DMS53 (cell line): ENCODE measurements at regions not wholly inside any gene's neighbourhood (a gene's known extent, or its start where the extent isn't known, plus 50 kb on each side); places are given as distances from the start of the nearest gene placed in this dataset.

Experiments
- DNase-seq: peaks from one replicate; lab custom pipeline; 2025; lab: John Stamatoyannopoulos, UW

GRCh38 chr2:235170016-235170415 is 218.2 kb downstream of the SH3BP4 start:
- DNase-seq, result no peak

DNA sequence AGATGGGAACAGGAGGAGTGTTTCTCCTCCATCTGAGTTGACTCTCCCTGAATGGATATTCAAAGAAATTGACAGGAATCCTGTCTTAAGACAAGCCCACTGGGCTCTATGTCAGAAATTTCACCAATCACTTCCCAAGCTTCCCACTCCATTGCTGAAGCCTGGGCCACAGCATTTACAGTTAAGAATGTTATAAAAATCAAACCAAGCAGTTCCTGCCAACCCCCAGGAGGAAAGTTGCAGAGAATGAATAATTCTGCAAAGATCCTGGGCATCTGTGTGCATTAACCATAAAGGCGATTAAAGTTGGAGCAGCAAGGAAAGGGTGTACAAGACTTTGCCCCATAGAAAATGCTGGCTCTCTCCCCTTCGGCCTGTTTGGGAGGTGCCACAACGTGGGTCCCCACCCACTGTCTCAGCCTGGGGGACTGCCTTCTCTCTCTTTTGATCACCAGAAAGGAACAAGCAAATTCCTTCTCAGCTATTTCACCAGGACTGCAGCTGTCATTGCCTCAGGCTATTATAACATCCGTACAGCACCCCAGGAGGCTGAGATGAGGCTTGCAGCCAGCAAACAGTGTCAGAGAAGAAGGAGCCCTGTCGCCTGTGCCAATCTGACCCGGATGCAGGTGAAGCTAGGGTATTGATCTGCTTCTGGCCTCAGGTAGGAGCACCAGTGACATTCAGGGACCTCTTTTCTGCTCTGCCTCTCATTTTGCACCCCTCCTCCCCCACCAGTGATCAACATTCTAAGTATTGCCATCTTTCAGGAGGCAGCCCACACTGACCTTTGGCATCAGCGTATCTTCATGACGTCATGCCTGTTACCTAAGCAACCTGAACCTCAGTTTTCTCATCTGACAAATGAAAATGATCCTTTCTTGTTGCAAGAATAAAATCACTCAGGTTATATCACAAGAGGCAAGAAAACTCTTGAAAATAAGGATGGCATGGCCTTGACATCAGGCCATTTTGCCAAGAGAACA is 219.0 kb downstream of the SH3BP4 start:
- peak; percentile 74 for DNase-seq

DNA sequence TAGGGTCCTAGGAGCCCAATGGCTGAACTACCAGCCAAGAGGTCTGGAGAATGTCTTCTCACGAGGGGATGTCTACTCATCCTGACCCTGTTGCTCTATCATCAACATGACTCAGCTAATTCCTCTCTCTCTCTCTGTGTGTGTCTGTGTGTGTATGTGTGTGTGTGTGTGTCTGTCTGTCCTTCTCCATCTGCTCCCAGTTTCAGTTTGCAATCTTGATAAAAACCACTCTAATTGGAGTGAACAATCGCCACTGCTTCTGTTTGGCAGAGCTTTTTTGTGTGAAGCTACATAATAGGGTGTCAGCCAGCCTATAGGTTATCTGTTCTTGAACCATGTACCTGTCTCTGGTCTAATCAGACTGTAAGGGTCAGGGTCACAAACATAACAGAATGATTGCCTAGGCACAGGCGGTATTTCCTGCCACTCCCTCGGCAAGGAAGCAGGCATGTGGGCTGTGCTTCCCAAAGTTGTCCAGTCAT is 219.8 kb downstream of the SH3BP4 start:
- DNase-seq, result peak; percentile 43

- DNase-seq, result no peak
These were observed 228.8 kb downstream of the SH3BP4 start for GRCh38 chr2:235180642-235181041.

DNA sequence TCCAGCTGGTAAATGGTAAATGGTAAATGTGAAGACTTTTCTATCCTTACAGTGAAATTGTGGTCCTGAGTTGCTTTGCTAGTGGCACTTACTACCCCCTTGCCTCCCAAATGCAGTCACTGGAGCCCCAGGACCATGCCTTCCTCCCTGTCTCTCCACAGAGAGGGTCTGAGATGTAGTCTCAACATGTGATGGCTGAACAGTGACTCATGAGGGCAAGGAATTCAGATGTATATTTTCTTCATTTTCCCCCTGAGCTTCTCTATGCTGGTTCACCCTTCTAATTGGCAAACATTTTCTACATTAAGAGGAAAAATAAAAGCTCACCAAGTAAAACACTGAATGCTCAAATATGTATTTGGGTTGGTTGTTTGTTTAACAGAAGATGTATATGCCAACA is 232.0 kb downstream of the SH3BP4 start:
- DNase-seq, result no peak

- no peak for DNase-seq
These were observed 236.0 kb downstream of the SH3BP4 start for GRCh38 chr2:235187806-235188205.

DNA sequence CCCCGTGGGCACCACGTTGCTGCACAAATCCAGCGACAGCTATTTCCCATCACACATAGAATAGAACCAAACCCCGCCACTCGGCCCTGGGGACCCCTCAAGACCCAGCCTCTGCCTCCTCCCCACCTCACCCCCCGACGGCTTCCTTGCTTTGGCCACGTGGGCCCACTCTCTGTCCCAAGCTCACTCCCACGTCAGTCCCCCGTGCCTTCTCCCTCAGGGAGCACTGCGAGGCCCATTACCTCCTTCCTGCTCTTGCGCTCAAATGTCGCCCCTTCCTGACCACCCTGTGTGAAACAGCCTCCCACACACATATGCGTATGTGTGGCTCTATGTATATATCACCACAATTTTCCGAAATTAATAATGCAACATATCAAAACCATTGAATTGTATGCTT is 239.7 kb downstream of the SH3BP4 start:
- DNase-seq, result no peak

GRCh38 chr2:235191978-235192377 is 240.2 kb downstream of the SH3BP4 start:
- DNase-seq, result no peak

DNA sequence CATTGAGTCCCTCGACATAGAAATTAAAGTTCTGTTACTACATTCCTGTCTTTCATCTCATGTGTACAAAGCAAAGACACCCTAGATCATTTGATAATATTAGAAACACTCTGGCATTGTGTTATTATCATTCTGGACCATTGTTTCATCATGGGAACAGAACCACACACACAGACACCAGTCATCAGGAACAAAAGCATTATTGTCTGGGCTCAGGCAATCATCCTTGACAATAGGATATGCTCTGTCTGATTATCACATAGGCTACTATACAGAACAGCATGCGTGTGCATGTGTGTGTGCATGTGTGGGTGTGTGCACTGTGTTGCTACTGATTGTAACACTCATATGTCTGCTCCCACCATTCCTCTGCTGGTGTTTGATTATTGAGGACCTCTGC is 242.5 kb downstream of the SH3BP4 start:
- DNase-seq, result no peak

- DNase-seq, result no peak
These were observed 243.0 kb downstream of the SH3BP4 start for GRCh38 chr2:235194836-235195235.

DNA sequence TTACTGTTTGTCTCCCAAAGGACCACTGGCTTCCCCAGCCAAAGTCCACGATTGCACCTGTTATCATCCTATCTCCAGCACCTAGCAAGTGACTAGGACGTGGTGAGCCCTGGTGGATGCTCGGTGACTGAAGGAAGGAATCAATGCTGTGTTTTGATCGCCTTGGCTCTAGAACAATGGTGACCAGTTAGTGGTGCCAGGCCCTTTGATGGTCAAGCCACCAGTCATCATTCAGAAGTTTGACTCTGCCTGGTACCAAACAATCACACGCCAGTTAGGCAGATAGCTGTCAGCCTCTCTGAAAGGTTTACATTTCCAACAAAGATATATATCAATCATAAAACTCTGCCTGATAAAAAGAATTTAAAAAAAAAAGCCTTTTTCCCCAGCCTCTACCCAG is 244.1 kb downstream of the SH3BP4 start:
- DNase-seq, result no peak

GRCh38 chr2:235199128-235199527 is 247.3 kb downstream of the SH3BP4 start:
- DNase-seq, result no peak

DNA sequence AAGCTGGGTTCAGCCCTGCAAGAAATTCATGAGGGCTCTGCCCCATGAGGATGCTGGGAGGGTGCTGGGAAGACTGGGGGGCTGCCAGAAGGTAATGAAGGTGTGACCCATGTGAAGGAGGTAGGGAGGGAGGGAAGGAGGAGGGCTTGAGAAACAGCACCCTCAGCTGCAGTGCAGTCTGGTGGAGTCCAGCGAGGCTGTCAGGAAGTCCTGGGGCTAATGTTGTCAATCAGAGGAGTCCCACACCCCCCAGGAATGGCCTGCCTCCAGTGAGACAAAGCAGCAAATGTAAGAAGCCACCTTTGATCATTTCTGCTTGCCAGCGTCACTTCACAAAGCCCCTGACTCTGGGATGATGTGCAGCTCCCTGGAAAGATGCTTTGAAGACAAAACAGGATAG is 248.4 kb downstream of the SH3BP4 start:
- DNase-seq, result no peak

- no peak for DNase-seq
These were observed 249.9 kb downstream of the SH3BP4 start for GRCh38 chr2:235201756-235202155.

DNA sequence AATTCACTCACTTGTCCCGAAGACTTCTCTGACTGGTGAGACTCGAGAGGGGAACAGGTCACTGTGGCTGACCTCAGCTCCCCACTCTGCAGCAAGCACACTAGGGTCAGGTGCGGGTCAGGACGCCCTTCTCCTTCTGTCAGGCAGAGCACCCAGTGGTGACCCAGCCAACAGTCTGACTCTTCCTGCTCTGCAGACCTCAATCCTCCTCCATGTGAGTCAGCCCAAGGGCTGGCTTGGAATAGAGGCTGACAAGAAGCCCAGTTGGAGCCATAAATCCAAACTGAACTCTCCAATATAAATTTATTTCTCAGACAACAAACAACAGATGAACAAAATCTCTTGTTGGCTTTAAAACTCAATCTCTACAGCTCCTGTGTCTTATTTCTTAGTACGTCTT is 253.1 kb downstream of the SH3BP4 start:
- no peak for DNase-seq

GRCh38 chr2:235206399-235206798 is 254.6 kb downstream of the SH3BP4 start:
- DNase-seq, result no peak

DNA sequence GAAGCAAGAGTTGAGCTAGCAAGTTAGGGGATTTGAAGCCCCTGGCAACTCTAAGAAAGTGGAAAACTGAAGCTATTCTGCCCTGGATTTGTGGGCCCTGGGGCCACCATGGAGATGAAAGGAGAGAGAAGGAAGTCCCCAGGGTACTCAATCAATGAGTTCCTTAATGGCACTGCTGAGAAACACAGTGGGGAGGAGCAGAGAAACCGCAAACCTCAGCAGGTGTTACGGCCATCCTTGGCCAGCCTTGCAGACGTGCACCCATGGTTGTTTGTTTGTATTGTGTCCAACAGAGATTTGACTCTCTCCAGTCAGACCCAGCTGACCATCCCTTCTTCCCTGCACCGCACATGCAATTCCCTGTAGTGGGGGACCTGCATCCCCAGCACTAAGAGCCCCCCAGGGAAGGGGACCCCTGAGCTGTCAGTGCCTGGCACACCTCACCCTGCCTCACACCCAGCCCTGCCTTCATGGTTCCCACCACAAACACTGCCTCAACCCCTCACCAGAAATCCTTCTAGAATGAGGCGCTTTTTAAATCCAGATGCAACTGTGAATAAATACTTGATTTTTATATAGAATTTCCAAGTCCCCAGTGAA is 255.3 kb downstream of the SH3BP4 start:
- no peak for DNase-seq

GRCh38 chr2:235211056-235211455 is 259.2 kb downstream of the SH3BP4 start:
- DNase-seq, result no peak

DNA sequence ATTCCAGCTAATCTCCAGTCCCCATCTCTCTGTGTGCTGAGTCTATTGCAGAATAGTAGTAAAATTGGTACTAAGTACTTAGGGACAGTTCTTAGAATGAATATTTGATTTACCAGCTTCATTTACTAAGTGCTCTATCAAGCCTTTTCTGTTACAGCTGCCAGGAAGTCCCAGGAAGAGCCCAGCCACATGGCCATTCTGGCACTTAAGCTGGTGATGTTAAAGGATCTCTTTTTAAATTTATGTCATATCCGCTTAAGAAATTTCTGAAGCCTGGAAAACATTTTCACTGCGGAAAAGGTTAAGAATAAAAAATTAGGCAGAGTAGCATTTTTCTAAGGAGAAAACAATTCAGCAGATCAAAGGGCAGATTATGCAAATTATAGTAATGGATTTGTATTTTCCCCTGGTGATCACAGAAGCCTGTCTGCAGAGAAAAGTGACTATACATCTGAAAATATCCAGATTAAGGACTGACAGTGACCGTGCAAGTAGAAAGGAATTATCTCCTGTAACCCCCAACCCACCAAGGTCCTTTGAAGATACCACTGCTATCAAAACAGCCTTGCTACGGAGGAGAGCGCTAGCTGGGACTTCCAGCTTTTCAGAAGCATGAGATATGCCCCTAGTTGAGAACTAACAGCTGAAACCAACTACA is 260.8 kb downstream of the SH3BP4 start:
- no peak for DNase-seq

GRCh38 chr2:235215248-235215647 is 263.4 kb downstream of the SH3BP4 start:
- no peak for DNase-seq

DNA sequence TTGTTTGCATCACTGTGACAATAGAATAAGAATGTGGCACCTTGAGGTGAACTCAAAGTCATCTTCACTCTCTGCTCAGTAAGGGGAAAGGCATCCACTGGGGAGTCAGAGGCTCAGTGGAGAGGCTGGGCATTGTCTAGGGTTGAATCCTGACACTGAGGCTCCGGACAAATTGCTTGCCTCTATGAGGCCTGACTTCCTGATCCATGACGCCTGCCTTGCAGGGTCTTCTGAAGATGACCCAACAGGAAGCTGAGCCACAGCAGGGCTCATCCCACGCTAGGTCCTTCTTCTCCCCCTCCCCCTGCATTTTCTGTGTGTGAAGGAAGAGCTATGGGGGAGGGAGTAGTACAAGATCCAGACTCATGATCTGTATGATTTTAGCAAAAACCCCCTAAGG is 265.1 kb downstream of the SH3BP4 start:
- no peak for DNase-seq

GRCh38 chr2:235217846-235218245 is 266.0 kb downstream of the SH3BP4 start:
- DNase-seq, result no peak

- no peak for DNase-seq
These were observed 266.7 kb downstream of the SH3BP4 start for GRCh38 chr2:235218486-235218907.
